Heart right ventricle (tissue), 16 donors: ENCODE measurements at regions not wholly inside any gene's neighbourhood (a gene's known extent, or its start where the extent isn't known, plus 50 kb on each side); places are given as distances from the start of the nearest gene placed in this dataset.

Experiments
- ATAC-seq, 8 donors: fragments of 200-7000 bp; cut with Tn5 transposase; one replicate each; pipeline ENCODE4 v1.9.1; 2020; ENCODE audit warnings: mild to moderate bottlenecking in 8 of 8, moderate library complexity in 8 of 8, moderate number of reproducible peaks in 1 of 8
- DNase-seq, 2 donors: peaks; one replicate each; pipeline ENCODE4 v3.0.0-alpha.2; 2020
- H3K27ac ChIP-seq, 10 donors: fragments of 200-600 bp; sonication (generic) in 2 of 10; one replicate each; pipeline versions ENCODE4 v1.5.0 to v1.8.0; 2020 to 2022; ENCODE audit warnings: mild to moderate bottlenecking in 3 of 10
- H3K27me3 ChIP-seq, 7 donors: fragments of 200-600 bp; one replicate each; pipeline ENCODE4 v1.8.0; 2021 to 2022; ENCODE audit warnings: mild to moderate bottlenecking in 2 of 7
- H3K36me3 ChIP-seq, 9 donors: fragments of 200-600 bp; sonication (generic) in 1 of 9; one replicate each; pipeline versions ENCODE4 v1.5.0 to v1.8.0; 2020 to 2022; ENCODE audit warnings: mild to moderate bottlenecking in 2 of 9
- H3K4me1 ChIP-seq, 9 donors: fragments of 200-600 bp; sonication (generic) in 1 of 9; one replicate each; pipeline versions ENCODE4 v1.5.0 to v1.8.0; 2020 to 2022; ENCODE audit warnings: mild to moderate bottlenecking in 4 of 9
- H3K4me3 ChIP-seq, 10 donors: fragments of 200-600 bp; sonication (generic) in 2 of 10; one replicate each; pipeline versions ENCODE4 v1.5.0 to v1.8.0; 2020 to 2022; ENCODE audit warnings: mild to moderate bottlenecking in 7 of 10, moderate library complexity in 2 of 10
- H3K9me3 ChIP-seq, 11 donors: fragments of 200-600 bp in 10 of 11; sonication (generic) in 2 of 11; one replicate each; pipeline versions ENCODE4 v1.5.0 to v1.8.0; 2013 to 2022; ENCODE audit warnings: mild to moderate bottlenecking in 2 of 11, control low read depth in 1 of 11, moderate library complexity in 1 of 11
- CTCF ChIP-seq, 9 donors: fragments of 200-600 bp; sonication (generic) in 2 of 9; IDR thresholded peaks; one replicate each; pipeline versions ENCODE4 v1.5.0 to v1.8.0; 2021 to 2022; ENCODE audit warnings: antibody characterized with exemption in 9 of 9, mild to moderate bottlenecking in 5 of 9, moderate library complexity in 1 of 9
- WGBS, 2 donors: extraction: QIAGEN DNeasy Blood & Tissue Kit; methylation state at CpG; one replicate each; pipeline ENCODE4 v1.1.7; 2013; ENCODE audit warnings: inconsistent platforms in 1 of 2; 5-methylcytosine and 5-hydroxymethylcytosine counted together
- intact Hi-C, 10 donors: fragments of 100-400 bp; cut with DNase I; formaldehyde crosslinking; loops; one replicate each; pipeline versions ENCODE4 v1.11.1 to v1.14.2; 2022
- donor health status: Arrhythmogenic right ventricular cardiomyopathy.
- donor health status: ischemic (EF 13 %, LVEDD 7.1; RV severe dilation, severe dysfunction).
- donor health status: healthy with polysubstance abuse.
- donor health status: DM: no; HTN: yes; CAD: no.
- donor health status: DM: no; HTN: no; CAD: no.
- donor health status: ischemic (EF 25% LVEDD 6.9; RV normal size, moderate dysfunction).
- donor health status: ischemic (EF 25% LVEDD 5.7; RV mildly dilated, moderate dysfunction).
- donor health status: healthy.
- donor health status: DM: yes; HTN: yes; CAD: no.
- donor health status: Ischemic cardiomyopathy.
- donor health status: ischemic (EF 35%, LVEDD 5.7; RV mildly dilated, moderate dysfunction).
- donor health status: nonischemic (EF 11% LVEDD 7.7; RV severe dilation, severe dysfunction).
- donor health status: DM: yes; HTN: yes; CAD: no.
- donor health status: PGD.
- donor health status: ischemic (EF 29% LVEDD 5.4; RV normal size, mild dysfunction).
- donor health status: nonischemic (EF 23%, LVEDD 6.1; RV moderate dilation, normal function).

GRCh38 chr17:69761011-69761410, 314.0 kb upstream of the KCNJ16 start:
- no peak for DNase-seq
- WGBS, 2 donors, result 35 to 72% methylated on average over 1 of the region's 1 CpG
- intact Hi-C loops, result no loop called here

GRCh38 chr17:69761767-69762321, 313.2 kb upstream of the KCNJ16 start:
- intact Hi-C loops, result no loop called here
- WGBS, 2 donors, result 61 to 67% methylated on average over 4 of the region's 4 CpGs
- ATAC-seq (no peak), DNase-seq (no peak)
- Histone ChIP-seq H3K27ac (no peak overlapping the region), H3K27me3 (no peaks in the 10 kb centered on the region), H3K36me3 (no peaks in the 10 kb centered on the region), H3K4me3 (no peak overlapping the region), H3K4me1 (no peaks in the 10 kb centered on the region), H3K9me3 (no peaks in the 10 kb centered on the region)
- no peak for TF ChIP-seq CTCF (IDR thresholded peaks at IDR 0.05)

More at GRCh38 chr17:69761011-69761410, 314.0 kb upstream of the KCNJ16 start:
- no peak for TF ChIP-seq CTCF (IDR thresholded peaks at IDR 0.05)
- H3K36me3 ChIP-seq, result no peaks in the 10 kb centered on the region
- ATAC-seq, result no peak
- H3K4me1 ChIP-seq, result no peaks in the 10 kb centered on the region
- no peaks in the 10 kb centered on the region for H3K27me3 ChIP-seq
- no peaks in the 10 kb centered on the region for H3K9me3 ChIP-seq
- H3K4me3 ChIP-seq, result no peak overlapping the region
- H3K27ac ChIP-seq, result no peak overlapping the region

GRCh38 chr17:69762359-69762758, 312.7 kb upstream of the KCNJ16 start:
- no peaks in the 10 kb centered on the region for H3K4me1 ChIP-seq
- WGBS, 2 donors, result 56 to 63% methylated on average over 1 of the region's 1 CpG
- no peaks in the 10 kb centered on the region for H3K36me3 ChIP-seq
- H3K9me3 ChIP-seq, result no peaks in the 10 kb centered on the region
- no peak overlapping the region for H3K4me3 ChIP-seq
- no peaks in the 10 kb centered on the region for H3K27me3 ChIP-seq
- no peak overlapping the region for H3K27ac ChIP-seq
- intact Hi-C loops, result no loop called here
- no peak for TF ChIP-seq CTCF (IDR thresholded peaks at IDR 0.05)
- ATAC-seq (no peak), DNase-seq (no peak)

- DNase-seq (no peak), ATAC-seq (no peak)
- H3K4me3 ChIP-seq, result no peak overlapping the region
- no peaks in the 10 kb centered on the region for H3K4me1 ChIP-seq
- H3K9me3 ChIP-seq, result no peaks in the 10 kb centered on the region
- H3K36me3 ChIP-seq, result no peaks in the 10 kb centered on the region
- TF ChIP-seq CTCF (IDR thresholded peaks at IDR 0.05), result no peak
- no peaks in the 10 kb centered on the region for H3K27me3 ChIP-seq
- no peak overlapping the region for H3K27ac ChIP-seq
- WGBS, 2 donors, result 68 to 93% methylated on average over 2 of the region's 2 CpGs
- intact Hi-C loops, result no loop called here
Observed at GRCh38 chr17:69762766-69763165, 312.3 kb upstream of the KCNJ16 start.
